ENCODE measurements at regions not wholly inside any gene's neighbourhood (a gene's known extent, or its start where the extent isn't known, plus 50 kb on each side); places are given as distances from the start of the nearest gene placed in this dataset.

DNA sequence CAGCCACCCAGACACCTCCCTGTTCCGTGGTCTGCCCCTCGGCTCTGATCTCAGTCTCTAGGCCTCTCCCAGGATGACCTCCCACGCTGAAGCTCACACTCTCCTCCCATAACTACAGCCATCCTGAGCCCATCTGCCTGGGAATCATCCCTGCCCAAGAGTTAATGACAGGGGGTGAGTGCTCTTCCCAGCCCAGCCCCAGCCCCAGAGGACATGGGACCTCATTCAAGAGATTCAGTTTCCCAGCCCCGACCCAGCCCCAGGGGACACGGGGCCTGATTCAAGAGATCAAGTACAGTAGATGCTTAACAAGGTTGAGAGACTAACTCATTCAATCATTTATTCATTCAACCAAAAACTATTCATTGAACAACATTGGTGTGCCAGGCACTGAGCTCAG is 272.0 kb downstream of the XXYLT1 start:
- TF ChIP-seq ZNF24 (tag by site-specific recombination; IDR thresholded peaks at IDR 0.05), result no peak
- no peak for TF ChIP-seq ZNF132 (tag by site-specific recombination; IDR thresholded peaks at IDR 0.05; ENCODE audit: borderline replicate concordance)
- TF ChIP-seq, protein P1, sequence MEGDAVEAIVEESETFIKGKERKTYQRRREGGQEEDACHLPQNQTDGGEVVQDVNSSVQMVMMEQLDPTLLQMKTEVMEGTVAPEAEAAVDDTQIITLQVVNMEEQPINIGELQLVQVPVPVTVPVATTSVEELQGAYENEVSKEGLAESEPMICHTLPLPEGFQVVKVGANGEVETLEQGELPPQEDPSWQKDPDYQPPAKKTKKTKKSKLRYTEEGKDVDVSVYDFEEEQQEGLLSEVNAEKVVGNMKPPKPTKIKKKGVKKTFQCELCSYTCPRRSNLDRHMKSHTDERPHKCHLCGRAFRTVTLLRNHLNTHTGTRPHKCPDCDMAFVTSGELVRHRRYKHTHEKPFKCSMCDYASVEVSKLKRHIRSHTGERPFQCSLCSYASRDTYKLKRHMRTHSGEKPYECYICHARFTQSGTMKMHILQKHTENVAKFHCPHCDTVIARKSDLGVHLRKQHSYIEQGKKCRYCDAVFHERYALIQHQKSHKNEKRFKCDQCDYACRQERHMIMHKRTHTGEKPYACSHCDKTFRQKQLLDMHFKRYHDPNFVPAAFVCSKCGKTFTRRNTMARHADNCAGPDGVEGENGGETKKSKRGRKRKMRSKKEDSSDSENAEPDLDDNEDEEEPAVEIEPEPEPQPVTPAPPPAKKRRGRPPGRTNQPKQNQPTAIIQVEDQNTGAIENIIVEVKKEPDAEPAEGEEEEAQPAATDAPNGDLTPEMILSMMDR (tag by site-specific recombination; IDR thresholded peaks at IDR 0.05), result no peak
- no peak for TF ChIP-seq ZSCAN30 (tag by site-specific recombination; IDR thresholded peaks at IDR 0.05)
- TF ChIP-seq ZNF214 (tag by site-specific recombination; IDR thresholded peaks at IDR 0.05; ENCODE audit: borderline replicate concordance), result no peak
- no peak for TF ChIP-seq KLF1 (tag by site-specific recombination; IDR thresholded peaks at IDR 0.05)
- TF ChIP-seq GFI1B (tag by site-specific recombination; IDR thresholded peaks at IDR 0.05), result no peak
- TF ChIP-seq ZNF274 (IDR thresholded peaks at IDR 0.05; ENCODE audit: low read length), result no peak
- no peak for TF ChIP-seq ZNF274 (tag by site-specific recombination; IDR thresholded peaks at IDR 0.05; ENCODE audit: borderline replicate concordance)
- no peak for TF ChIP-seq ZNF10 (tag by site-specific recombination; IDR thresholded peaks at IDR 0.05)
- TF ChIP-seq, protein P2, sequence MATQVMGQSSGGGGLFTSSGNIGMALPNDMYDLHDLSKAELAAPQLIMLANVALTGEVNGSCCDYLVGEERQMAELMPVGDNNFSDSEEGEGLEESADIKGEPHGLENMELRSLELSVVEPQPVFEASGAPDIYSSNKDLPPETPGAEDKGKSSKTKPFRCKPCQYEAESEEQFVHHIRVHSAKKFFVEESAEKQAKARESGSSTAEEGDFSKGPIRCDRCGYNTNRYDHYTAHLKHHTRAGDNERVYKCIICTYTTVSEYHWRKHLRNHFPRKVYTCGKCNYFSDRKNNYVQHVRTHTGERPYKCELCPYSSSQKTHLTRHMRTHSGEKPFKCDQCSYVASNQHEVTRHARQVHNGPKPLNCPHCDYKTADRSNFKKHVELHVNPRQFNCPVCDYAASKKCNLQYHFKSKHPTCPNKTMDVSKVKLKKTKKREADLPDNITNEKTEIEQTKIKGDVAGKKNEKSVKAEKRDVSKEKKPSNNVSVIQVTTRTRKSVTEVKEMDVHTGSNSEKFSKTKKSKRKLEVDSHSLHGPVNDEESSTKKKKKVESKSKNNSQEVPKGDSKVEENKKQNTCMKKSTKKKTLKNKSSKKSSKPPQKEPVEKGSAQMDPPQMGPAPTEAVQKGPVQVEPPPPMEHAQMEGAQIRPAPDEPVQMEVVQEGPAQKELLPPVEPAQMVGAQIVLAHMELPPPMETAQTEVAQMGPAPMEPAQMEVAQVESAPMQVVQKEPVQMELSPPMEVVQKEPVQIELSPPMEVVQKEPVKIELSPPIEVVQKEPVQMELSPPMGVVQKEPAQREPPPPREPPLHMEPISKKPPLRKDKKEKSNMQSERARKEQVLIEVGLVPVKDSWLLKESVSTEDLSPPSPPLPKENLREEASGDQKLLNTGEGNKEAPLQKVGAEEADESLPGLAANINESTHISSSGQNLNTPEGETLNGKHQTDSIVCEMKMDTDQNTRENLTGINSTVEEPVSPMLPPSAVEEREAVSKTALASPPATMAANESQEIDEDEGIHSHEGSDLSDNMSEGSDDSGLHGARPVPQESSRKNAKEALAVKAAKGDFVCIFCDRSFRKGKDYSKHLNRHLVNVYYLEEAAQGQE (tag by site-specific recombination; IDR thresholded peaks at IDR 0.05), result no peak
- TF ChIP-seq ZFP37 (tag by site-specific recombination; IDR thresholded peaks at IDR 0.05), result no peak
